ENCODE measurements at regions not wholly inside any gene's neighbourhood (a gene's known extent, or its start where the extent isn't known, plus 50 kb on each side); places are given as distances from the start of the nearest gene placed in this dataset.
"Not testable (repeated sequence)": the region's sequence is repeated elsewhere in the genome, so short reads cannot be mapped to it uniquely, and the experiment has no call there.

DNA sequence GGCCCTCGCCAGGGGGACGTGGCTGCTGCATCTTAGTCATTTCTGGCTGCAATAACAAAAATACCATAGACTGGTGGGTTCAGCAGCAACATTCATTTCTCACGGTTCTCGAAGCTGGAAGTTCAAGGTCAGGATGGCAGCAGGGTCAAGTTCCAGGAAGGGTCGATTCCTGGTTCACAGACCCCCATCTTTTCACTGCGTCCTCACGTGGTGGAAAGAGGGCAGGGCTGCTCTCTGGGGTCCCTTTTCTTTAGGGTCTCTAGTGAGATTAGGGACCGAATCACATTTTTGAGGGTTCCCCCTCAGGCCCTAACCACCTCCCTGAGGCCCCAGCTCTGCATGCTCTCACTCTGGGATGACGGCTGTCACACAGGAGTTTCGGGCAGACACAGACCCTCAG lies 187.5 kb downstream of the TMEM121 start:
- TF ChIP-seq, protein P1, sequence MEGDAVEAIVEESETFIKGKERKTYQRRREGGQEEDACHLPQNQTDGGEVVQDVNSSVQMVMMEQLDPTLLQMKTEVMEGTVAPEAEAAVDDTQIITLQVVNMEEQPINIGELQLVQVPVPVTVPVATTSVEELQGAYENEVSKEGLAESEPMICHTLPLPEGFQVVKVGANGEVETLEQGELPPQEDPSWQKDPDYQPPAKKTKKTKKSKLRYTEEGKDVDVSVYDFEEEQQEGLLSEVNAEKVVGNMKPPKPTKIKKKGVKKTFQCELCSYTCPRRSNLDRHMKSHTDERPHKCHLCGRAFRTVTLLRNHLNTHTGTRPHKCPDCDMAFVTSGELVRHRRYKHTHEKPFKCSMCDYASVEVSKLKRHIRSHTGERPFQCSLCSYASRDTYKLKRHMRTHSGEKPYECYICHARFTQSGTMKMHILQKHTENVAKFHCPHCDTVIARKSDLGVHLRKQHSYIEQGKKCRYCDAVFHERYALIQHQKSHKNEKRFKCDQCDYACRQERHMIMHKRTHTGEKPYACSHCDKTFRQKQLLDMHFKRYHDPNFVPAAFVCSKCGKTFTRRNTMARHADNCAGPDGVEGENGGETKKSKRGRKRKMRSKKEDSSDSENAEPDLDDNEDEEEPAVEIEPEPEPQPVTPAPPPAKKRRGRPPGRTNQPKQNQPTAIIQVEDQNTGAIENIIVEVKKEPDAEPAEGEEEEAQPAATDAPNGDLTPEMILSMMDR (conservative IDR thresholded peaks at IDR 0.05; ENCODE audit: low read depth, low read length) = not testable (repeated sequence)
- TF ChIP-seq EZH2 (IDR thresholded peaks at IDR 0.05; ENCODE audit: low read length, unreplicated experiment); EZH2phosphoT487 (IDR thresholded peaks at IDR 0.05; ENCODE audit: borderline replicate concordance, low read length): not testable (repeated sequence)
